ENCODE measurements at regions not wholly inside any gene's neighbourhood (a gene's known extent, or its start where the extent isn't known, plus 50 kb on each side); places are given as distances from the start of the nearest gene placed in this dataset.
A peak's percentile ranks its signal among the peaks of the same experiment; 100 is the strongest.

GRCh38 chr2:60675301-60675700 lies 80.8 kb upstream of the PAPOLG start:
- in situ Hi-C loops (cut with HindIII; ENCODE audit: low pct_unique_long_range_greater_than_20kb, low sequenced_read_pairs) (no loop called here), intact Hi-C loops (cut with micrococcal nuclease; ENCODE audit: unreplicated experiment) (loop anchor here (10.0 kb wide), 1 partner anchor 110 kb away; no protein-coding TSS in a partner anchor)
- Histone ChIP-seq H3K4me3 (ENCODE audit: low read depth in 2 of 2, low read length in 2 of 2) (no peak overlapping the region), H3K36me3 (ENCODE audit: control insufficient read depth, insufficient read depth, low read length) (no peaks in the 10 kb centered on the region), H3K9me3 (ENCODE audit: control insufficient read depth, insufficient read depth, low read depth, low read length) (no peaks in the 10 kb centered on the region), H3K27me3 (ENCODE audit: control insufficient read depth, insufficient read depth, low read length) (peaks cover 22% of the 10 kb centered on the region), H3K4me1 (ENCODE audit: control insufficient read depth, insufficient read depth, low read length) (no peaks in the 10 kb centered on the region), H3K27ac (ENCODE audit: low read length) (no peak overlapping the region)
- TF ChIP-seq TCF7L2 (IDR thresholded peaks at IDR 0.05; ENCODE audit: low read depth, low read length) (no peak), SIN3A (IDR thresholded peaks at IDR 0.05; ENCODE audit: borderline replicate concordance, insufficient read depth, low read depth, low read length) (no peak), POLR2AphosphoS5 (IDR thresholded peaks at IDR 0.05; ENCODE audit: low read depth, low read length) (no peak), CTCF (IDR thresholded peaks at IDR 0.05) (no peak)
- TF ChIP-seq, protein P1, sequence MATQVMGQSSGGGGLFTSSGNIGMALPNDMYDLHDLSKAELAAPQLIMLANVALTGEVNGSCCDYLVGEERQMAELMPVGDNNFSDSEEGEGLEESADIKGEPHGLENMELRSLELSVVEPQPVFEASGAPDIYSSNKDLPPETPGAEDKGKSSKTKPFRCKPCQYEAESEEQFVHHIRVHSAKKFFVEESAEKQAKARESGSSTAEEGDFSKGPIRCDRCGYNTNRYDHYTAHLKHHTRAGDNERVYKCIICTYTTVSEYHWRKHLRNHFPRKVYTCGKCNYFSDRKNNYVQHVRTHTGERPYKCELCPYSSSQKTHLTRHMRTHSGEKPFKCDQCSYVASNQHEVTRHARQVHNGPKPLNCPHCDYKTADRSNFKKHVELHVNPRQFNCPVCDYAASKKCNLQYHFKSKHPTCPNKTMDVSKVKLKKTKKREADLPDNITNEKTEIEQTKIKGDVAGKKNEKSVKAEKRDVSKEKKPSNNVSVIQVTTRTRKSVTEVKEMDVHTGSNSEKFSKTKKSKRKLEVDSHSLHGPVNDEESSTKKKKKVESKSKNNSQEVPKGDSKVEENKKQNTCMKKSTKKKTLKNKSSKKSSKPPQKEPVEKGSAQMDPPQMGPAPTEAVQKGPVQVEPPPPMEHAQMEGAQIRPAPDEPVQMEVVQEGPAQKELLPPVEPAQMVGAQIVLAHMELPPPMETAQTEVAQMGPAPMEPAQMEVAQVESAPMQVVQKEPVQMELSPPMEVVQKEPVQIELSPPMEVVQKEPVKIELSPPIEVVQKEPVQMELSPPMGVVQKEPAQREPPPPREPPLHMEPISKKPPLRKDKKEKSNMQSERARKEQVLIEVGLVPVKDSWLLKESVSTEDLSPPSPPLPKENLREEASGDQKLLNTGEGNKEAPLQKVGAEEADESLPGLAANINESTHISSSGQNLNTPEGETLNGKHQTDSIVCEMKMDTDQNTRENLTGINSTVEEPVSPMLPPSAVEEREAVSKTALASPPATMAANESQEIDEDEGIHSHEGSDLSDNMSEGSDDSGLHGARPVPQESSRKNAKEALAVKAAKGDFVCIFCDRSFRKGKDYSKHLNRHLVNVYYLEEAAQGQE (IDR thresholded peaks at IDR 0.05; ENCODE audit: insufficient read depth in 1 of 2, low read depth in 2 of 2, low read length in 1 of 2), result no peak
- CTCF ChIA-PET, result interaction anchor here (0.6 to 1.1 kb wide), 3 partner anchors 34 to 167 kb away, joined by 3 to 5 read pairs (median 4); no protein-coding TSS in a partner anchor
- ATAC-seq (0 out of 2 replicates have a peak, but pooled peaks have one; percentile 17), DNase-seq (ENCODE audit: low read depth, low spot score) (no peak)
- POLR2A ChIA-PET, result no interaction called here
- BruUV-seq (replicated peaks), result no TSS peak

- ChIA-PET CTCF (interaction anchor here (0.6 to 0.7 kb wide), 2 partner anchors 10 to 60 kb away, joined by 3 to 14 read pairs; no protein-coding TSS in a partner anchor), POLR2A (no interaction called here)
- intact Hi-C loops (cut with micrococcal nuclease; ENCODE audit: unreplicated experiment), result loop anchor here (10.0 kb wide), 1 partner anchor 112 kb away; no protein-coding TSS in a partner anchor
- TF ChIP-seq POLR2AphosphoS5 (IDR thresholded peaks at IDR 0.05; ENCODE audit: low read depth, low read length), result no peak
- no peak for TF ChIP-seq SIN3A (IDR thresholded peaks at IDR 0.05; ENCODE audit: borderline replicate concordance, insufficient read depth, low read depth, low read length)
- TF ChIP-seq CTCF (IDR thresholded peaks at IDR 0.05), result no peak
- TF ChIP-seq, protein P1 (IDR thresholded peaks at IDR 0.05; ENCODE audit: insufficient read depth in 1 of 2, low read depth in 2 of 2, low read length in 1 of 2), result no peak
- TF ChIP-seq TCF7L2 (IDR thresholded peaks at IDR 0.05; ENCODE audit: low read depth, low read length), result no peak
- in situ Hi-C loops (cut with HindIII; ENCODE audit: low pct_unique_long_range_greater_than_20kb, low sequenced_read_pairs), result no loop called here
- no peak for DNase-seq (ENCODE audit: low read depth, low spot score)
- Histone ChIP-seq H3K4me1 (ENCODE audit: control insufficient read depth, insufficient read depth, low read length) (no peaks in the 10 kb centered on the region), H3K27ac (ENCODE audit: low read length) (no peak overlapping the region), H3K4me3 (ENCODE audit: low read depth in 2 of 2, low read length in 2 of 2) (no peak overlapping the region), H3K36me3 (ENCODE audit: control insufficient read depth, insufficient read depth, low read length) (no peaks in the 10 kb centered on the region), H3K27me3 (ENCODE audit: control insufficient read depth, insufficient read depth, low read length) (peaks cover 23% of the 10 kb centered on the region), H3K9me3 (ENCODE audit: control insufficient read depth, insufficient read depth, low read depth, low read length) (no peaks in the 10 kb centered on the region)
- ATAC-seq, result no peak
- no TSS peak for BruUV-seq (replicated peaks)
These were observed 79.2 kb upstream of the PAPOLG start for GRCh38 chr2:60676706-60677330.
